Mesendoderm (in vitro differentiated cells): ENCODE measurements at regions not wholly inside any gene's neighbourhood (a gene's known extent, or its start where the extent isn't known, plus 50 kb on each side); places are given as distances from the start of the nearest gene placed in this dataset.
"Not testable (repeated sequence)": the region's sequence is repeated elsewhere in the genome, so short reads cannot be mapped to it uniquely, and the experiment has no call there.

Experiments used
- DNase-seq: peaks from one replicate; pipeline ENCODE4 v3.0.0; 2013
- H2AK5ac ChIP-seq: 2 replicates; pipeline ENCODE4 v1.6.1; 2013; ENCODE audit warnings: low read length, inconsistent platforms
- H2BK120ac ChIP-seq: 2 replicates; pipeline ENCODE4 v1.6.1; 2013; ENCODE audit warnings: low read depth, mild to moderate bottlenecking, low read length, moderate library complexity, mixed read lengths
- H2BK15ac ChIP-seq: replicated peaks from 2 replicates; pipeline ENCODE4 v1.6.1; 2013; ENCODE audit warnings: low read depth, mild to moderate bottlenecking, moderate library complexity
- H2BK5ac ChIP-seq: 2 replicates; pipeline ENCODE4 v1.6.1; 2013; ENCODE audit warnings: low read length, inconsistent platforms
- H3K18ac ChIP-seq: 2 replicates; pipeline ENCODE4 v1.6.1; 2013; ENCODE audit warnings: mild to moderate bottlenecking, low read length, mixed read lengths
- H3K23ac ChIP-seq: one replicate; pipeline ENCODE4 v1.6.1; 2013; ENCODE audit warnings: low read length
- H3K27ac ChIP-seq: 2 replicates; pipeline ENCODE4 v1.5.1; 2013; ENCODE audit warnings: low read depth, mild to moderate bottlenecking, inconsistent platforms, low read length, moderate library complexity
- H3K27me3 ChIP-seq: 2 replicates; pipeline ENCODE4 v1.6.1; 2013; ENCODE audit warnings: low read length, control low read depth, mild to moderate bottlenecking, inconsistent platforms; ENCODE audit not compliant: insufficient read depth, poor library complexity
- H3K36me3 ChIP-seq: 2 replicates; pipeline ENCODE4 v1.6.1; 2013; ENCODE audit warnings: low read length, inconsistent platforms; ENCODE audit not compliant: control insufficient read depth, insufficient read depth
- H3K4ac ChIP-seq: one replicate; pipeline ENCODE4 v1.6.1; 2013; ENCODE audit warnings: low read depth, mild to moderate bottlenecking, low read length, moderate library complexity
- H3K4me1 ChIP-seq: 2 replicates; pipeline ENCODE4 v1.6.1; 2013; ENCODE audit warnings: low read depth, low read length, inconsistent platforms; ENCODE audit not compliant: control insufficient read depth
- H3K4me2 ChIP-seq: 2 replicates; pipeline ENCODE4 v1.6.1; 2013; ENCODE audit warnings: low read length
- H3K4me3 ChIP-seq: 2 replicates; pipeline ENCODE4 v1.5.1; 2013; ENCODE audit warnings: mild to moderate bottlenecking, low read length
- H3K56ac ChIP-seq: one replicate; pipeline ENCODE4 v1.6.1; 2013; ENCODE audit warnings: low read length
- H3K79me1 ChIP-seq: 2 replicates; pipeline ENCODE4 v1.6.1; 2013; ENCODE audit warnings: low read length, inconsistent platforms
- H3K79me2 ChIP-seq: 2 replicates; pipeline ENCODE4 v1.6.1; 2013; ENCODE audit warnings: mild to moderate bottlenecking, low read length; ENCODE audit not compliant: control insufficient read depth, insufficient read depth
- H3K9ac ChIP-seq: 2 replicates; pipeline ENCODE4 v1.6.1; 2013; ENCODE audit warnings: low read length, inconsistent platforms
- H4K5ac ChIP-seq: one replicate; pipeline ENCODE4 v1.6.1; 2013; ENCODE audit warnings: low read length
- H4K8ac ChIP-seq: one replicate; pipeline ENCODE4 v1.6.1; 2013; ENCODE audit warnings: low read depth, mild to moderate bottlenecking, control low read depth, low read length, moderate library complexity
- WGBS: extraction: QIAGEN DNeasy Blood & Tissue Kit; methylation state at CpG from one replicate; pipeline ENCODE4 v1.1.7; 2013; ENCODE audit warnings: low lambda C conversion rate, missing lambda C conversion rate; ENCODE audit not compliant: insufficient coverage; ENCODE audit errors: extremely low coverage; 5-methylcytosine and 5-hydroxymethylcytosine counted together

GRCh38 chr16:17002565-17002964, 468.2 kb downstream of the XYLT1 start:
- no peak overlapping the region for H3K4me3 ChIP-seq
- no peak overlapping the region for H3K18ac ChIP-seq
- no peaks in the 10 kb centered on the region for H3K27me3 ChIP-seq
- H2AK5ac ChIP-seq: no peak overlapping the region
- WGBS: no CpG with 5 or more reads among the region's 1 CpG
- H2BK5ac ChIP-seq: no peak overlapping the region
- H3K4me2 ChIP-seq: no peak overlapping the region
- no peaks in the 10 kb centered on the region for H3K79me2 ChIP-seq
- H3K79me1 ChIP-seq: no peaks in the 10 kb centered on the region
- H2BK120ac ChIP-seq: no peak overlapping the region
- DNase-seq: no peak
- no peak overlapping the region for H3K56ac ChIP-seq
- no peak overlapping the region for H3K27ac ChIP-seq
- no peak overlapping the region for H3K4ac ChIP-seq
- no peak overlapping the region for H4K8ac ChIP-seq
- no peak overlapping the region for H2BK15ac ChIP-seq
- H3K9ac ChIP-seq: no peak overlapping the region
- no peaks in the 10 kb centered on the region for H3K4me1 ChIP-seq
- no peak overlapping the region for H3K23ac ChIP-seq
- H4K5ac ChIP-seq: no peak overlapping the region
- no peaks in the 10 kb centered on the region for H3K36me3 ChIP-seq

GRCh38 chr16:17005963-17006362, 464.8 kb downstream of the XYLT1 start:
- not testable (repeated sequence) for H3K27me3 ChIP-seq, H3K9ac ChIP-seq, H2BK120ac ChIP-seq, H3K27ac ChIP-seq, H3K79me2 ChIP-seq, DNase-seq, H3K4me2 ChIP-seq, H3K23ac ChIP-seq, H3K4me3 ChIP-seq, H3K4me1 ChIP-seq, H3K36me3 ChIP-seq, H4K5ac ChIP-seq, H2AK5ac ChIP-seq, H4K8ac ChIP-seq, H2BK5ac ChIP-seq, H3K56ac ChIP-seq, H2BK15ac ChIP-seq, H3K79me1 ChIP-seq, H3K4ac ChIP-seq, H3K18ac ChIP-seq
- WGBS: no CpG with 5 or more reads among the region's 1 CpG

- Histone ChIP-seq H3K4me1 (no peaks in the 10 kb centered on the region), H4K8ac (no peak overlapping the region), H2AK5ac (no peak overlapping the region), H3K36me3 (no peaks in the 10 kb centered on the region), H3K27me3 (no peaks in the 10 kb centered on the region), H2BK120ac (no peak overlapping the region), H3K79me2 (no peaks in the 10 kb centered on the region), H3K23ac (no peak overlapping the region), H3K9ac (no peak overlapping the region), H3K4me3 (no peak overlapping the region), H3K56ac (no peak overlapping the region), H2BK5ac (no peak overlapping the region), H3K18ac (no peak overlapping the region), H3K4ac (no peak overlapping the region), H2BK15ac (no peak overlapping the region), H4K5ac (no peak overlapping the region), H3K4me2 (no peak overlapping the region), H3K79me1 (no peaks in the 10 kb centered on the region), H3K27ac (no peak overlapping the region)
- no peak for DNase-seq
Measured at GRCh38 chr16:17011712-17012111, 459.0 kb downstream of the XYLT1 start.

GRCh38 chr16:17013038-17013437, 457.7 kb downstream of the XYLT1 start:
- WGBS: no CpG with 5 or more reads among the region's 8 CpGs
- Histone ChIP-seq H4K8ac (no peak overlapping the region), H3K79me1 (no peaks in the 10 kb centered on the region), H2BK15ac (no peak overlapping the region), H3K36me3 (no peaks in the 10 kb centered on the region), H3K4me1 (no peaks in the 10 kb centered on the region), H3K9ac (no peak overlapping the region), H3K18ac (no peak overlapping the region), H2AK5ac (no peak overlapping the region), H3K4ac (no peak overlapping the region), H2BK5ac (no peak overlapping the region), H4K5ac (no peak overlapping the region), H3K4me3 (no peak overlapping the region), H3K27ac (no peak overlapping the region), H2BK120ac (no peak overlapping the region), H3K23ac (no peak overlapping the region), H3K56ac (no peak overlapping the region), H3K27me3 (no peaks in the 10 kb centered on the region), H3K79me2 (no peaks in the 10 kb centered on the region), H3K4me2 (no peak overlapping the region)
- DNase-seq: no peak

- WGBS: no CpG with 5 or more reads among the region's 6 CpGs
- Histone ChIP-seq H3K4me2 (no peak overlapping the region), H4K5ac (no peak overlapping the region)
Measured at GRCh38 chr16:17014484-17015121, 456.2 kb downstream of the XYLT1 start.

GRCh38 chr16:17015702-17016101, 455.1 kb downstream of the XYLT1 start:
- Histone ChIP-seq H3K27ac (no peak overlapping the region), H3K79me2 (no peaks in the 10 kb centered on the region), H4K5ac (no peak overlapping the region), H3K36me3 (no peaks in the 10 kb centered on the region), H3K18ac (no peak overlapping the region), H3K9ac (no peak overlapping the region), H3K23ac (no peak overlapping the region), H3K4me3 (no peak overlapping the region), H3K4me1 (no peaks in the 10 kb centered on the region), H3K56ac (no peak overlapping the region), H4K8ac (no peak overlapping the region), H2BK15ac (no peak overlapping the region), H3K4me2 (no peak overlapping the region), H2BK5ac (no peak overlapping the region), H3K4ac (no peak overlapping the region), H2AK5ac (no peak overlapping the region), H3K27me3 (no peaks in the 10 kb centered on the region), H3K79me1 (no peaks in the 10 kb centered on the region), H2BK120ac (no peak overlapping the region)
- no peak for DNase-seq
- WGBS: no CpG with 5 or more reads among the region's 6 CpGs

More at GRCh38 chr16:17014484-17015121, 456.2 kb downstream of the XYLT1 start:
- no peak overlapping the region for H3K27ac ChIP-seq
- DNase-seq: no peak
- H3K18ac ChIP-seq: no peak overlapping the region
- no peaks in the 10 kb centered on the region for H3K79me1 ChIP-seq
- H2BK120ac ChIP-seq: no peak overlapping the region
- no peak overlapping the region for H3K56ac ChIP-seq
- no peak overlapping the region for H4K8ac ChIP-seq
- H3K4me3 ChIP-seq: no peak overlapping the region
- no peaks in the 10 kb centered on the region for H3K27me3 ChIP-seq
- no peaks in the 10 kb centered on the region for H3K79me2 ChIP-seq
- H2BK5ac ChIP-seq: no peak overlapping the region
- H3K36me3 ChIP-seq: no peaks in the 10 kb centered on the region
- H2AK5ac ChIP-seq: no peak overlapping the region
- H3K4ac ChIP-seq: no peak overlapping the region
- no peak overlapping the region for H3K9ac ChIP-seq
- H2BK15ac ChIP-seq: no peak overlapping the region
- H3K4me1 ChIP-seq: no peaks in the 10 kb centered on the region
- H3K23ac ChIP-seq: no peak overlapping the region
